Mucosa of descending colon (tissue), 3 donors: ENCODE measurements at regions not wholly inside any gene's neighbourhood (a gene's known extent, or its start where the extent isn't known, plus 50 kb on each side); places are given as distances from the start of the nearest gene placed in this dataset.

Source experiments
- ATAC-seq: fragments of 200-7000 bp; cut with Tn5 transposase; one replicate; pipeline ENCODE4 v1.9.1; 2020; ENCODE audit warnings: mild to moderate bottlenecking, moderate library complexity
- DNase-seq, 3 donors: peaks; one replicate each; pipeline ENCODE4 v3.0.0-alpha.2; 2020
- H3K36me3 ChIP-seq: fragments of 200-600 bp; one replicate; pipeline ENCODE4 v1.8.0; 2021; ENCODE audit warnings: low read depth, mild to moderate bottlenecking
- H3K4me1 ChIP-seq: fragments of 200-600 bp; one replicate; pipeline ENCODE4 v1.8.0; 2021; ENCODE audit warnings: low read depth, mild to moderate bottlenecking
- H3K4me3 ChIP-seq: fragments of 200-600 bp; one replicate; pipeline ENCODE4 v1.8.0; 2021; ENCODE audit warnings: mild to moderate bottlenecking
- H3K9me3 ChIP-seq: fragments of 200-600 bp; one replicate; pipeline ENCODE4 v1.8.0; 2021; ENCODE audit warnings: mild to moderate bottlenecking
- intact Hi-C, 2 donors: fragments of 100-400 bp; cut with DNase I in 1 of 2; cut with micrococcal nuclease in 1 of 2; formaldehyde crosslinking; loops; one replicate each; pipeline versions ENCODE4 v1.11.0 to v1.11.1; 2022; cut with DNase I, micrococcal nuclease
- TF ChIP-seq, protein P1 (sequence below): fragments of 200-600 bp; IDR thresholded peaks from one replicate; pipeline ENCODE4 v1.8.0; 2022; ENCODE audit warnings: antibody characterized with exemption, mild to moderate bottlenecking
- donor health status: DM: no; HTN: no; CAD: no; lungs with moderate emphysema.
- donor health status: DM: no; HTN: no; CAD: no.
- donor health status: DM: no; HTN: yes; CAD: no.

DNA sequence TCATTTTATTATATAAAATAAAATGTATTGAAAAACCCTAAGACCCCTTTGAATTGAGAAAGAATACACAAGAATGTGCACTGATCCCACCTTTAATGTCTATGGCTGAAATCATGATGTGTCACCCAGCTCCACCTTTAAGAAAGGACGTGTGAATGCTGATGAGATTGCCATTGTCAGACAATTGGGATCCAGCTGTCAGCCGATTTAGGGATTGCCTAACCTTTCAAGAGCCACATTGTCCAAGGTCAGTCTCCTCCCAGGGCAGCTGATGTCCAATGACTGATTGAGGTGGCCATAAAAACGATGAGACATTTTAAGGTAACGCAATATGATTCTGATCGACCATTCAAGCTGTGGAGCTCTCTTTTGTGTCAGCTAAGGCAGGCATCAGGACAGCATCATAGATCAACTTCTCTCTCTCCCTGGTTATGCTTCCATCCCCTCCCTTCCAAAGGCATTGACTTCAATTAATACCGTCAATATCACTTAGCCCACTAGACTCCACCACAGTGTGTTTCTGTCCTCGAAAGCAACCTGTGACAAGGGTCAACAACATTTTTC, 1676.4 kb downstream of the PCDH7 start:
- TF ChIP-seq, protein P1, sequence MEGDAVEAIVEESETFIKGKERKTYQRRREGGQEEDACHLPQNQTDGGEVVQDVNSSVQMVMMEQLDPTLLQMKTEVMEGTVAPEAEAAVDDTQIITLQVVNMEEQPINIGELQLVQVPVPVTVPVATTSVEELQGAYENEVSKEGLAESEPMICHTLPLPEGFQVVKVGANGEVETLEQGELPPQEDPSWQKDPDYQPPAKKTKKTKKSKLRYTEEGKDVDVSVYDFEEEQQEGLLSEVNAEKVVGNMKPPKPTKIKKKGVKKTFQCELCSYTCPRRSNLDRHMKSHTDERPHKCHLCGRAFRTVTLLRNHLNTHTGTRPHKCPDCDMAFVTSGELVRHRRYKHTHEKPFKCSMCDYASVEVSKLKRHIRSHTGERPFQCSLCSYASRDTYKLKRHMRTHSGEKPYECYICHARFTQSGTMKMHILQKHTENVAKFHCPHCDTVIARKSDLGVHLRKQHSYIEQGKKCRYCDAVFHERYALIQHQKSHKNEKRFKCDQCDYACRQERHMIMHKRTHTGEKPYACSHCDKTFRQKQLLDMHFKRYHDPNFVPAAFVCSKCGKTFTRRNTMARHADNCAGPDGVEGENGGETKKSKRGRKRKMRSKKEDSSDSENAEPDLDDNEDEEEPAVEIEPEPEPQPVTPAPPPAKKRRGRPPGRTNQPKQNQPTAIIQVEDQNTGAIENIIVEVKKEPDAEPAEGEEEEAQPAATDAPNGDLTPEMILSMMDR = no peak
- H3K9me3 ChIP-seq = no peaks in the 10 kb centered on the region
- H3K36me3 ChIP-seq = no peaks in the 10 kb centered on the region
- intact Hi-C loops = no loop called here
- no peaks in the 10 kb centered on the region for H3K4me1 ChIP-seq
- DNase-seq (no peak), ATAC-seq (no peak)
- no peak overlapping the region for H3K4me3 ChIP-seq

DNA sequence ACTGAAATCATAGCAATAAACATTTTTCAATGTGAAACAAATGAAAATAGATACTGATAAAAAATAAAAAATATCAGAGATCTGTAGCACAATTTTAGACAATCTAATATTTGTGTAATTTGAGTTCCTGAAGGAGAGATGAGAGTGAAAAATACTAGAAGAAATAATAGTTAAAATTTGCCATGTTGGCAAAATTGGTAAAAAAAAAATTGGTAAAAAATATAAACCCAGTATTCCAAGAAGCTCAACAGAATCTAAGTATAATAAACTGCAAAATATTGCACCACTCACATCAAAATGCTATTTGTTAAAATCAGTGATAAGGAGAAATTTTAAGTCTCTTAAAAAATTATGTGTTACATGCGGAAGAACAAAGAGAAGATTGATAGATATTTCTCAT, 1680.7 kb downstream of the PCDH7 start:
- no peak for DNase-seq
- H3K36me3 ChIP-seq = no peaks in the 10 kb centered on the region
- ATAC-seq = no peak
- H3K4me3 ChIP-seq = no peak overlapping the region
- H3K9me3 ChIP-seq = no peaks in the 10 kb centered on the region
- TF ChIP-seq, protein P1 = no peak
- H3K4me1 ChIP-seq = no peaks in the 10 kb centered on the region
- intact Hi-C loops = no loop called here

DNA sequence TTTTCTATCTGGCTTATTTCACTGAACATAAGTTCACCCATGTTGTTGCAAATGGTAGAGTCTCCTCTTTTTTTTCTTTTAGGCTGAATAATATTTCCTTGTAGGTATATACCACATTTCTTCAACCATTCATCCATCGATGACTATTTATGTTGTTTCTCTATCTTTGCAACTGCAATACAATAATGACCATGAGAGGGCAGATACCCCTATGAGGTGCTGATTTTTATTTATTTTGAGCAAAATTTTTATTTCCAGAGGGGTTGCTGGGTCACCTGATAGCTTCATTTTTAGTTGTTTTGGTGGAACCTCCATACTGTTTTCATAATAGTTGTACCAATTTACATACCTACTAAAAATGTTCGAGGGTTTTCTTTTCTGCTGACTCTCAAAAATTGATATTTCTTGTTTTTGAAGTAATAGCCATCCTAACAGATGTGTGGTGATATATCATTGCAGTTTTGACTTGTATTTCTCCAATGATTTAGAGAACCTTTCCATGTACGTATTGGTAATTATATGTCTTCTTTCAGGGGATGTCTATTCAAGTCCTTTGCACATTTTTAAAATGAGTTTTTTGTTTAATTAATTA, 1697.0 kb downstream of the PCDH7 start:
- intact Hi-C loops = no loop called here
- no peak for DNase-seq
- TF ChIP-seq, protein P1 = no peak
- Histone ChIP-seq H3K36me3 (no peaks in the 10 kb centered on the region), H3K4me3 (no peak overlapping the region), H3K9me3 (peaks cover 2% of the 10 kb centered on the region), H3K4me1 (no peaks in the 10 kb centered on the region)
- ATAC-seq = no peak

DNA sequence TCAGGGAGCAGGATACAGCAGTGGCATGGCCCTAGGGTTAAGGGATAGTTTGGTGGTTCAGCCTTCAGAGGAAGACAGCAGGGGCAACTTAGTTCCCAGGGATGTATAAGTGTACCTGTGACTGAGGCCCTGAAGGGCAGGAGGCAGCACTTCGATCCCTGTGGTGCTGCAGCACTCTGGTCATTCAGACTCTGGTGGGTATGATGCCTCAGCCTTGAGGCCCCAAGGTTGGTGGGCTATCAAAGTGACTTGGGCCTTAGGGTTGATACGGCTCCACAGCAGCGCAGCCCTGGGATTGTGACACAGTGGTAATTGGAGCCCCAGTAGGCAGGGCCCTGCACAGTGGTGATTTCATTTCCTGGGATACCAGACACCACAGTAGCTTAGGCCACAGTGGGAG, 1703.1 kb downstream of the PCDH7 start:
- TF ChIP-seq, protein P1 = no peak
- Histone ChIP-seq H3K36me3 (no peaks in the 10 kb centered on the region), H3K4me3 (no peak overlapping the region), H3K4me1 (no peaks in the 10 kb centered on the region), H3K9me3 (peaks cover 4% of the 10 kb centered on the region)
- ATAC-seq (no peak), DNase-seq (no peak)
- intact Hi-C loops = no loop called here

DNA sequence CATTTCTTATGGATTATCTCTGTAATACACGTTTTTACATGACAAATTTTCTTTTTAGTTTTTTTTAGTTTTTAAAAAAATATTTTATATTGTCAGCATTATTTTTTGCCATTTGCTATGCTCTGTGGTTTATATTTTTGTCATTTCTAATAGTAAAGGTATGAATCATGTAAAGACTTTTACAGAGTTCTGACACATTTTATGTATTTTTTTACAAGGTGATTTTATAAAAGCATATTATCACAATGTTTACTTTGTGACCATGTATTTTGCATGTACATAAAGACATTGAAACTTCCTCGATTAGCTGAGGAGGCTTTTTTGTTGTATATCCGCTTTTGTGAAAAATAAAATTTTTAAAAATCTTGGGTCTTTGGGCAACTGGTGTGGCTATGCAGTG, 1705.1 kb downstream of the PCDH7 start:
- no peaks in the 10 kb centered on the region for H3K4me1 ChIP-seq
- peaks cover 4% of the 10 kb centered on the region for H3K9me3 ChIP-seq
- ATAC-seq (no peak), DNase-seq (no peak)
- intact Hi-C loops = no loop called here
- TF ChIP-seq, protein P1 = no peak
- no peak overlapping the region for H3K4me3 ChIP-seq
- no peaks in the 10 kb centered on the region for H3K36me3 ChIP-seq

DNA sequence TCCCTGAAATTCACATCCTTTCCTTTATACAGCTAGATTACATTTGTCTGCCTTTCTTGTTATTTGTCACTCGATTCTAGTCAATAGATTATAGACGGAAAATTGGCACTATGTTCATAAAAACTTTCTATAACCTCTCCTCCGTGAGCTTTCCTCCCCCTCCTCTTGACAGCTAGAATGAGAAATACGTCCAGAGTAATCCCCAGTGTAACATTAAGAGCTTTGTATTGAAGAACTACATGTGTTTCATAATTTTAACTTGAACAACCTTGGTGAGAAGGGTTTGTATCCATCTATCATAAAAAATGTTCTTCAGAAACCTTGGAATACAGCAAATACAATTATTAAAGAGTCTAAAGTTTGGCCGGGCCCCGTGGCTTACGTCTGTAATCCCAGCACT, 1707.4 kb downstream of the PCDH7 start:
- intact Hi-C loops = no loop called here
- ATAC-seq = no peak
- TF ChIP-seq, protein P1 = no peak

More for the DNA sequence above, 1707.4 kb downstream of the PCDH7 start:
- Histone ChIP-seq H3K36me3 (no peaks in the 10 kb centered on the region), H3K9me3 (peaks cover 2% of the 10 kb centered on the region), H3K4me1 (no peaks in the 10 kb centered on the region), H3K4me3 (no peak overlapping the region)
- no peak for DNase-seq
